CD14-positive monocyte (primary cell): ENCODE measurements at regions not wholly inside any gene's neighbourhood (a gene's known extent, or its start where the extent isn't known, plus 50 kb on each side); places are given as distances from the start of the nearest gene placed in this dataset.

Source experiments
- DNase-seq, 3 donors: peaks; one replicate each; pipeline ENCODE4 v3.0.0-alpha.2; 2011 to 2022
- H2AFZ ChIP-seq: 2 replicates; pipeline ENCODE4 v1.6.0; 2012; ENCODE audit warnings: mild to moderate bottlenecking, low read depth, low read length, inconsistent platforms; ENCODE audit not compliant: insufficient read depth, poor library complexity, severe bottlenecking
- H3K27ac ChIP-seq, 2 donors: 1 replicate in 1 of 2; 2 replicates in 1 of 2; pipeline ENCODE4 v1.5.1; 2012 to 2013; ENCODE audit warnings: low read length in 2 of 2, control low read depth in 1 of 2, inconsistent platforms in 1 of 2, low read depth in 1 of 2, mild to moderate bottlenecking in 1 of 2
- H3K27me3 ChIP-seq, 2 donors: one replicate each; pipeline versions ENCODE4 v1.6.0 to v1.6.1; 2011 to 2013; ENCODE audit warnings: low read length in 2 of 2; ENCODE audit not compliant: control insufficient read depth in 2 of 2, insufficient read depth in 2 of 2
- H3K36me3 ChIP-seq, 2 donors: replicated peaks in 1 of 2; 1 replicate in 1 of 2; 2 replicates in 1 of 2; pipeline versions ENCODE4 v1.5.1 to v1.6.1; 2012 to 2013; ENCODE audit warnings: low read length in 2 of 2, control low read depth in 1 of 2, inconsistent platforms in 1 of 2, mild to moderate bottlenecking in 1 of 2; ENCODE audit not compliant: insufficient read depth in 2 of 2, control insufficient read depth in 1 of 2
- H3K4me1 ChIP-seq, 2 donors: 1 replicate in 1 of 2; 2 replicates in 1 of 2; pipeline versions ENCODE4 v1.5.1 to v1.6.1; 2012 to 2013; ENCODE audit warnings: low read length in 2 of 2, control low read depth in 1 of 2, inconsistent platforms in 1 of 2, mild to moderate bottlenecking in 1 of 2, moderate library complexity in 1 of 2; ENCODE audit not compliant: insufficient read depth in 2 of 2, control insufficient read depth in 1 of 2
- H3K4me2 ChIP-seq: replicated peaks from 2 replicates; pipeline ENCODE3; 2012; ENCODE audit warnings: low read length, moderate library complexity, mild to moderate bottlenecking; ENCODE audit not compliant: poor library complexity, severe bottlenecking; ENCODE audit errors: extremely low read depth
- H3K4me3 ChIP-seq, 3 experiments: fragments of 200-600 bp in 1 of 3; sonication (generic) in 1 of 3; replicated peaks in 1 of 3; 1 replicate in 2 of 3; 2 replicates in 1 of 3; pipeline ENCODE4 v1.5.1; 2011 to 2013; ENCODE audit warnings: low read length in 3 of 3, mild to moderate bottlenecking in 3 of 3, control low read depth in 2 of 3, low read depth in 2 of 3, inconsistent platforms in 1 of 3, moderate library complexity in 1 of 3
- H3K79me2 ChIP-seq: 2 replicates; pipeline ENCODE4 v1.6.0; 2012; ENCODE audit warnings: mild to moderate bottlenecking, control low read depth, inconsistent platforms, low read length, moderate library complexity; ENCODE audit not compliant: insufficient read depth
- H3K9ac ChIP-seq: 2 replicates; pipeline ENCODE4 v1.6.0; 2017; ENCODE audit warnings: low read length, mild to moderate bottlenecking; ENCODE audit not compliant: insufficient read depth, poor library complexity, severe bottlenecking
- H3K9me3 ChIP-seq, 2 donors: replicated peaks in 1 of 2; 1 replicate in 1 of 2; 2 replicates in 1 of 2; pipeline versions ENCODE4 v1.5.1 to v1.6.1; 2012 to 2013; ENCODE audit warnings: low read length in 2 of 2, control low read depth in 1 of 2; ENCODE audit not compliant: control insufficient read depth in 1 of 2, insufficient read depth in 1 of 2
- H4K20me1 ChIP-seq: 2 replicates; pipeline ENCODE4 v1.6.0; 2012; ENCODE audit warnings: mild to moderate bottlenecking, low read length, control low read depth, moderate library complexity; ENCODE audit not compliant: insufficient read depth
- H3K27ac Mint-ChIP-seq, 7 donors: one replicate each; pipeline ENCODE4 v1.8.0; 2020; ENCODE audit warnings: mild to moderate bottlenecking in 7 of 7, mixed read lengths in 7 of 7, moderate library complexity in 6 of 7, inconsistent platforms in 2 of 7
- H3K27me3 Mint-ChIP-seq, 3 donors: one replicate each; pipeline ENCODE4 v1.8.0; 2021 to 2022; ENCODE audit warnings: low read depth in 3 of 3, mild to moderate bottlenecking in 3 of 3, mixed read lengths in 3 of 3, moderate library complexity in 3 of 3, inconsistent platforms in 1 of 3
- H3K36me3 Mint-ChIP-seq, 2 donors: one replicate each; pipeline ENCODE4 v1.8.0; 2020; ENCODE audit warnings: mixed read lengths in 2 of 2, inconsistent platforms in 1 of 2, mild to moderate bottlenecking in 1 of 2
- H3K4me1 Mint-ChIP-seq: one replicate; pipeline ENCODE4 v1.8.0; 2020; ENCODE audit warnings: mild to moderate bottlenecking, mixed read lengths
- H3K4me3 Mint-ChIP-seq, 2 donors: one replicate each; pipeline ENCODE4 v1.8.0; 2020; ENCODE audit warnings: mild to moderate bottlenecking in 2 of 2, mixed read lengths in 2 of 2, moderate library complexity in 1 of 2
- H3K9me3 Mint-ChIP-seq, 7 donors: one replicate each; pipeline ENCODE4 v1.8.0; 2020 to 2022; ENCODE audit warnings: mixed read lengths in 7 of 7, mild to moderate bottlenecking in 6 of 7, moderate library complexity in 6 of 7, inconsistent platforms in 2 of 7
- CTCF ChIP-seq: fragments of 200-600 bp; IDR thresholded peaks from one replicate; pipeline ENCODE4 v1.8.0; 2022; ENCODE audit warnings: antibody characterized with exemption, mild to moderate bottlenecking
- WGBS: methylation state at CpG from one replicate; pipeline ENCODE4 v1.1.5; 2013; ENCODE audit warnings: missing lambda C conversion rate; ENCODE audit not compliant: insufficient coverage; 5-methylcytosine and 5-hydroxymethylcytosine counted together
- intact Hi-C, 2 donors: fragments of 100-400 bp; cut with micrococcal nuclease; formaldehyde crosslinking; loops; one replicate each; pipeline versions ENCODE4 v1.15.0 to v1.15.1; 2023

- H3K9ac ChIP-seq, result no peak overlapping the region
- Mint-ChIP-seq H3K27me3 (peaks cover 0 to 5% (median 1%) of the 10 kb centered on the region in 3 donors), H3K4me3 (no peak overlapping the region), H3K27ac (no peak overlapping the region), H3K9me3 (peaks cover 0 to 7% (median 3%) of the 10 kb centered on the region in 7 donors), H3K36me3 (no peaks in the 10 kb centered on the region), H3K4me1 (no peaks in the 10 kb centered on the region)
- intact Hi-C loops, result no loop called here
- DNase-seq, result no peak
- peaks cover 0 to 3% of the 10 kb centered on the region in 2 donors for H3K9me3 ChIP-seq
- 74% methylated on average over 10 of the region's 10 CpGs for WGBS
- H3K4me2 ChIP-seq, result no peak overlapping the region
- H3K27me3 ChIP-seq, result no peaks in the 10 kb centered on the region
- TF ChIP-seq CTCF, result no peak
- H3K79me2 ChIP-seq, result no peaks in the 10 kb centered on the region
- H4K20me1 ChIP-seq, result no peaks in the 10 kb centered on the region
- H3K4me3 ChIP-seq, result no peak overlapping the region
- no peak overlapping the region for H2AFZ ChIP-seq
- no peaks in the 10 kb centered on the region for H3K4me1 ChIP-seq
- H3K36me3 ChIP-seq, result no peaks in the 10 kb centered on the region
- no peak overlapping the region for H3K27ac ChIP-seq
Measured at GRCh38 chr22:47599753-47600152, 837.3 kb downstream of the TBC1D22A start.

- Mint-ChIP-seq H3K27me3 (peaks cover 0 to 2% (median 1%) of the 10 kb centered on the region in 3 donors), H3K27ac (no peak overlapping the region), H3K9me3 (peaks cover 0 to 7% (median 3%) of the 10 kb centered on the region in 7 donors), H3K36me3 (no peaks in the 10 kb centered on the region), H3K4me1 (no peaks in the 10 kb centered on the region), H3K4me3 (no peak overlapping the region)
- Histone ChIP-seq H4K20me1 (no peaks in the 10 kb centered on the region), H3K4me2 (no peak overlapping the region), H3K9me3 (peaks cover 0 to 3% of the 10 kb centered on the region in 2 donors), H3K27ac (no peak overlapping the region), H3K36me3 (no peaks in the 10 kb centered on the region), H3K9ac (no peak overlapping the region), H3K27me3 (no peaks in the 10 kb centered on the region), H2AFZ (no peak overlapping the region), H3K4me3 (no peak overlapping the region), H3K4me1 (no peaks in the 10 kb centered on the region), H3K79me2 (no peaks in the 10 kb centered on the region)
- 97% methylated on average over 5 of the region's 6 CpGs for WGBS
- no peak for TF ChIP-seq CTCF
- intact Hi-C loops, result no loop called here
- DNase-seq, result no peak
Measured at GRCh38 chr22:47598864-47599263, 836.4 kb downstream of the TBC1D22A start.
